ENCODE measurements at regions not wholly inside any gene's neighbourhood (a gene's known extent, or its start where the extent isn't known, plus 50 kb on each side); places are given as distances from the start of the nearest gene placed in this dataset.

DNA sequence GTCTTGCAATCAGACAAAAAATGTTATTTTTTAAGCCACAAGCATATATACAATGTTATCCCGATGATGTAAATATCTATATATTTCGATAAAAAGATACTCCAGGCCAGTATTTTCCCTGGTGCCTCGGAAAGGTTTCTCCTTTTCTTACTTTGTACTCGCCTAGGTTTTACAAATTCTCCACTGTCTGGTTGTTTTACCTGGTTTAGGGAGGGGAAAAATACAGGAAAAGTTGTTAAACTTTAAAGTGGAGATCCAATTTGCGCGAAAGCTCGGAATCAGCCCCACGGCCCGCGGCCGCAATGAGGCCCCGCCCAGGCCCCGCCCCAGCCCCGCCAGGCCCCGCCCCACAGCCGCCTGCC, 58.4 kb upstream of the WNT7B start:
- Histone ChIP-seq H3K4me3 (ENCODE audit: low read depth in 1 of 2, low read length in 1 of 2) (peak overlapping the region; percentile 51 to 77), H3K4me1 (ENCODE audit: control insufficient read depth in 1 of 2, insufficient read depth in 1 of 2, low read depth in 1 of 2, low read length in 1 of 2) (peaks cover 44 to 59% of the 10 kb centered on the region in 2 experiments), H3K27ac (peak overlapping the region; percentile 93), H3K9me3 (no peaks in the 10 kb centered on the region), H3K27me3 (no peaks in the 10 kb centered on the region), H3K36me3 (no peaks in the 10 kb centered on the region)
- TF ChIP-seq, protein P1, sequence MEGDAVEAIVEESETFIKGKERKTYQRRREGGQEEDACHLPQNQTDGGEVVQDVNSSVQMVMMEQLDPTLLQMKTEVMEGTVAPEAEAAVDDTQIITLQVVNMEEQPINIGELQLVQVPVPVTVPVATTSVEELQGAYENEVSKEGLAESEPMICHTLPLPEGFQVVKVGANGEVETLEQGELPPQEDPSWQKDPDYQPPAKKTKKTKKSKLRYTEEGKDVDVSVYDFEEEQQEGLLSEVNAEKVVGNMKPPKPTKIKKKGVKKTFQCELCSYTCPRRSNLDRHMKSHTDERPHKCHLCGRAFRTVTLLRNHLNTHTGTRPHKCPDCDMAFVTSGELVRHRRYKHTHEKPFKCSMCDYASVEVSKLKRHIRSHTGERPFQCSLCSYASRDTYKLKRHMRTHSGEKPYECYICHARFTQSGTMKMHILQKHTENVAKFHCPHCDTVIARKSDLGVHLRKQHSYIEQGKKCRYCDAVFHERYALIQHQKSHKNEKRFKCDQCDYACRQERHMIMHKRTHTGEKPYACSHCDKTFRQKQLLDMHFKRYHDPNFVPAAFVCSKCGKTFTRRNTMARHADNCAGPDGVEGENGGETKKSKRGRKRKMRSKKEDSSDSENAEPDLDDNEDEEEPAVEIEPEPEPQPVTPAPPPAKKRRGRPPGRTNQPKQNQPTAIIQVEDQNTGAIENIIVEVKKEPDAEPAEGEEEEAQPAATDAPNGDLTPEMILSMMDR (IDR thresholded peaks at IDR 0.05), result no peak

DNA sequence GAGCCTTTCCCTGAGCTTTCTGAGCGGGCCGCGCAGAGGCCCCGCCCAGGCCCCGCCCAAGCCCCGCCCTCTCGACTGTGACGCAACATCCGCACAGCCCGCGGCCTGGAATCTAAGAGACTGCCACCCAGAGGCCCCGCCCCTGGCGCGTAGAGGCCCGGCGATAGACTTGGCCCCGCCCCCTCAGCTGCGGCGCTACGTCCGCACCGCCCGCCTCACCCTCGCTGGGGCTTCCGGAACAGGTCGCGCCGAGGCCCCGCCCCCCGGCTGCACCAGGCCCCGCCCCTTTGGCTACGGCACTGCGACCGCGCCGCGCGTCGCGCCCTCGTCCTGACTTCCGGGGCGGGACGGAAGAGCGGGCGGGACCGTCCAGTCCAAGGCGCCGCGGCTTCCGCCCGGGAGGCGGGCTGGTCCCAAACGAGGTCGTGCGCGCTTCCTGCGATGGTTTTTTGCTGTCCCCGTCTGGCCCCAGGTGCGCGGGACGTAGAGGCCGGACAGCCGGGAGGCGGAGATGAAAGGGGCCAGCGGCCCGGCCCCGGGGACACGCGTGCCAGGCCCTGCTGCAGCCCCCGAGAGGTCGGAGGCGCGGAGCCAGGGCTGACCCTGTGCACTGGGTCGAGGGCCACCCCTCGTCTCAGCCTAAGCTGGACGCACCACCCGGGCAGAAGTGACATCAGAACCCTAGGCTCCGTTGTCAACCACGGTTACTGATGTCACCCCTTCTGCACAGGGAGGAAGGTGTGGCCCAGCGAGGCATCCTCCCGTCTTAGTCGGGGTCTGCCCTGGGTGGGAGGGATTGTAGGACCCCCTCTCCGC, 59.0 kb upstream of the WNT7B start:
- no peaks in the 10 kb centered on the region for H3K9me3 ChIP-seq
- H3K27me3 ChIP-seq, result no peaks in the 10 kb centered on the region
- peaks cover 38 to 54% of the 10 kb centered on the region in 2 experiments for H3K4me1 ChIP-seq (ENCODE audit: control insufficient read depth in 1 of 2, insufficient read depth in 1 of 2, low read depth in 1 of 2, low read length in 1 of 2)
- H3K36me3 ChIP-seq, result no peaks in the 10 kb centered on the region
- TF ChIP-seq, protein P1 (IDR thresholded peaks at IDR 0.05), result peak; percentile 55
- H3K4me3 ChIP-seq (ENCODE audit: low read depth in 1 of 2, low read length in 1 of 2), result peak overlapping the region; percentile 77 to 86
- peak overlapping the region; percentile 93 for H3K27ac ChIP-seq

- no peaks in the 10 kb centered on the region for H3K9me3 ChIP-seq
- no peaks in the 10 kb centered on the region for H3K36me3 ChIP-seq
- peak overlapping the region; percentile 77 to 86 for H3K4me3 ChIP-seq (ENCODE audit: low read depth in 1 of 2, low read length in 1 of 2)
- H3K27me3 ChIP-seq, result no peaks in the 10 kb centered on the region
- H3K27ac ChIP-seq, result peak overlapping the region; percentile 93
- TF ChIP-seq, protein P1 (IDR thresholded peaks at IDR 0.05), result no peak
- H3K4me1 ChIP-seq (ENCODE audit: control insufficient read depth in 1 of 2, insufficient read depth in 1 of 2, low read depth in 1 of 2, low read length in 1 of 2), result peaks cover 31 to 46% of the 10 kb centered on the region in 2 experiments
Observed at GRCh38 chr22:46036558-46037408, 59.8 kb upstream of the WNT7B start.

- H3K36me3 ChIP-seq, result no peaks in the 10 kb centered on the region
- peaks cover 27 to 44% of the 10 kb centered on the region in 2 experiments for H3K4me1 ChIP-seq (ENCODE audit: control insufficient read depth in 1 of 2, insufficient read depth in 1 of 2, low read depth in 1 of 2, low read length in 1 of 2)
- H3K9me3 ChIP-seq, result no peaks in the 10 kb centered on the region
- no peak overlapping the region for H3K27ac ChIP-seq
- no peak overlapping the region for H3K4me3 ChIP-seq (ENCODE audit: low read depth in 1 of 2, low read length in 1 of 2)
- H3K27me3 ChIP-seq, result no peaks in the 10 kb centered on the region
- TF ChIP-seq, protein P1 (IDR thresholded peaks at IDR 0.05), result no peak
Observed at GRCh38 chr22:46038174-46038487, 61.2 kb upstream of the WNT7B start.

- Histone ChIP-seq H3K9me3 (no peaks in the 10 kb centered on the region), H3K27me3 (no peaks in the 10 kb centered on the region), H3K36me3 (no peaks in the 10 kb centered on the region), H3K27ac (peak overlapping the region; percentile 4), H3K4me1 (ENCODE audit: control insufficient read depth in 1 of 2, insufficient read depth in 1 of 2, low read depth in 1 of 2, low read length in 1 of 2) (peaks cover 33 to 50% of the 10 kb centered on the region in 2 experiments), H3K4me3 (ENCODE audit: low read depth in 1 of 2, low read length in 1 of 2) (no peak overlapping the region)
- TF ChIP-seq, protein P1 (IDR thresholded peaks at IDR 0.05), result no peak
Observed at GRCh38 chr22:46038516-46039430, 61.8 kb upstream of the WNT7B start.
